ENCODE measurements at regions not wholly inside any gene's neighbourhood (a gene's known extent, or its start where the extent isn't known, plus 50 kb on each side); places are given as distances from the start of the nearest gene placed in this dataset.

- TF ChIP-seq CTCF (IDR thresholded peaks at IDR 0.05): no peak
- no peak for TF ChIP-seq POLR2A (IDR thresholded peaks at IDR 0.05)
Measured at GRCh38 chrX:80876877-80877276, 67.2 kb upstream of the BRWD3 start.
